Ascending aorta (tissue), 2 donors: ENCODE measurements at regions not wholly inside any gene's neighbourhood (a gene's known extent, or its start where the extent isn't known, plus 50 kb on each side); places are given as distances from the start of the nearest gene placed in this dataset.

Experiments
- DNase-seq, 2 donors: peaks; one replicate each; pipeline ENCODE4 v3.0.0-alpha.2; 2019; ENCODE audit warnings: low spot score in 2 of 2
- H3K27ac ChIP-seq, 2 donors: fragments of 200-600 bp; sonication (generic); one replicate each; pipeline ENCODE4 v1.5.1; 2016 to 2017; ENCODE audit warnings: mild to moderate bottlenecking in 1 of 2
- H3K27me3 ChIP-seq: fragments of 200-600 bp; sonication (generic); one replicate; pipeline ENCODE4 v1.5.1; 2017
- H3K36me3 ChIP-seq, 2 donors: fragments of 200-600 bp; sonication (generic); one replicate each; pipeline ENCODE4 v1.5.1; 2016
- H3K4me1 ChIP-seq, 2 donors: fragments of 200-600 bp; sonication (generic); one replicate each; pipeline ENCODE4 v1.5.1; 2016 to 2017; ENCODE audit warnings: mild to moderate bottlenecking in 1 of 2
- H3K4me3 ChIP-seq, 2 donors: fragments of 200-600 bp; sonication (generic); one replicate each; pipeline ENCODE4 v1.5.1; 2016 to 2017; ENCODE audit warnings: mild to moderate bottlenecking in 1 of 2
- H3K9me3 ChIP-seq, 2 donors: fragments of 200-600 bp; sonication (generic); one replicate each; pipeline ENCODE4 v1.5.1; 2016
- CTCF ChIP-seq, 3 experiments: fragments of 200-600 bp in 2 of 3; fragments of 450-650 bp in 1 of 3; sonication (generic) in 2 of 3; IDR thresholded peaks; one replicate each; pipeline ENCODE4 v1.5.1; 2016 to 2019; ENCODE audit warnings: antibody characterized with exemption in 3 of 3, mild to moderate bottlenecking in 1 of 3, moderate library complexity in 1 of 3
- intact Hi-C: fragments of 100-400 bp; cut with DNase I; formaldehyde crosslinking; loops from one replicate; pipeline ENCODE4 v1.15.1; 2023

GRCh38 chr5:121108725-121109124 lies 644.6 kb downstream of the PRR16 start:
- H3K9me3 ChIP-seq, result no peaks in the 10 kb centered on the region
- intact Hi-C loops, result no loop called here
- no peak for DNase-seq
- TF ChIP-seq CTCF (IDR thresholded peaks at IDR 0.05), result no peak
- H3K4me1 ChIP-seq, result no peaks in the 10 kb centered on the region
- no peak overlapping the region for H3K27ac ChIP-seq
- H3K27me3 ChIP-seq, result no peaks in the 10 kb centered on the region
- H3K4me3 ChIP-seq, result no peak overlapping the region
- no peaks in the 10 kb centered on the region for H3K36me3 ChIP-seq

DNA sequence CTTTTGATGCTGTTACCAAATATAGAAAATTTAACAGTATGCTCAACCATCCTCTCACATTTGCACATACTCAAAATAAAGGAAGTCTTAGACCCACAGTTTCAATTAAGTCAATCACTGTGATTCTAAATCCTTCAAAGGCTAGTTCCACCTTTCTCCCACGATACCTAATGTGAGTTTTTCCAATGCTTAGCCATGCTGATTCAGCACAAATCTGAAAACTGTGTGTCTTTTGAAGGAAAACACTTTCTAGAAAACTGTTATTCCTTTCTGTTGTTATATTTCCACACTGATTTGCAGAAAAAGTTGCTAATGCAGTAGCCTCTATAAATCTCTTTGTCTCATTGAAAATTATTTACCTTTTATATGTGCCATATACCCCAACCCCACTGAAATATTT lies 645.7 kb downstream of the PRR16 start:
- Histone ChIP-seq H3K4me1 (no peaks in the 10 kb centered on the region), H3K36me3 (no peaks in the 10 kb centered on the region), H3K9me3 (no peaks in the 10 kb centered on the region), H3K27me3 (no peaks in the 10 kb centered on the region), H3K4me3 (no peak overlapping the region), H3K27ac (no peak overlapping the region)
- intact Hi-C loops, result no loop called here
- no peak for DNase-seq
- no peak for TF ChIP-seq CTCF (IDR thresholded peaks at IDR 0.05)

DNA sequence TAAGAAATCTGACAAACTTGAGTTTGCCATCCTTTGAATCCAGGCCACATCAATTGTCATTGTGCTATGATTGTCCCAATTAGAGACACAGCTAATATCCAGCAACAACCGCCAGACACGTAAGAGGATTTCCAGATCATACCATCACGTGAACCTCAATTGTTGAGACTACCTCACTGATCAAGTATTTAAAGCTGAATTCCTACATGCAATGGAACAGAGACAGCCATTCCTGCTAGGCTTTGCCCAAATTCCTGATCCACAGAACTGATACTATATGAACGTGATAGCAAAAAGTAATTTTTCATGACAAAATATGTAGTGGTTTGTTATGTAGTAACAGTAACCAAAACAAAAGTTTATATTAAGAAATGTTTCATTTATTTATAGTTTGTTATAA lies 657.7 kb downstream of the PRR16 start:
- DNase-seq, result no peak
- Histone ChIP-seq H3K4me1 (no peaks in the 10 kb centered on the region), H3K9me3 (no peaks in the 10 kb centered on the region), H3K27me3 (no peaks in the 10 kb centered on the region), H3K27ac (no peak overlapping the region), H3K36me3 (no peaks in the 10 kb centered on the region), H3K4me3 (no peak overlapping the region)
- intact Hi-C loops, result no loop called here
- TF ChIP-seq CTCF (IDR thresholded peaks at IDR 0.05), result no peak

DNA sequence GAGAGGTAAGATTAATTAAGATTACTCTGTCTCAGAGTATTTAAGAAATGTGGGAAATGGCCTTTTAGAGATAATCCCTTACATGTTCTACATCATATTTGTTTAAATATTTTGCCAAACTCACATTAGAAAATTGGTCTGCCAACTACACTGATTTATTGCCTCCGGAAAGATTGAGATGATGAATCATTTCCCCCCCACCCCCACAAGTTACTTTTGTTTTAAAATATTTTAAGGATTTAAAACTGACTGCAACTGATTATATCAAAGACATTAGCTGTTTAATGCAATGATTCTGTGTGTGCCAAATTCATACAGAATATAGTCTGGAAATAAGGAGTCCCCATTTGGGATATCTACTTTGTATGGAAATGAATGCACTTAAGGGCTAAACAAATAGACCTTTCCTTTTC lies 674.4 kb downstream of the PRR16 start:
- no peak for TF ChIP-seq CTCF (IDR thresholded peaks at IDR 0.05)
- DNase-seq, result no peak
- Histone ChIP-seq H3K4me1 (no peaks in the 10 kb centered on the region), H3K36me3 (no peaks in the 10 kb centered on the region), H3K27me3 (no peaks in the 10 kb centered on the region), H3K4me3 (no peak overlapping the region), H3K9me3 (no peaks in the 10 kb centered on the region), H3K27ac (no peak overlapping the region)
- intact Hi-C loops, result no loop called here

GRCh38 chr5:121138952-121139351 lies 674.9 kb downstream of the PRR16 start:
- no peaks in the 10 kb centered on the region for H3K36me3 ChIP-seq
- H3K4me1 ChIP-seq, result no peaks in the 10 kb centered on the region
- H3K27ac ChIP-seq, result no peak overlapping the region
- no peaks in the 10 kb centered on the region for H3K9me3 ChIP-seq
- H3K27me3 ChIP-seq, result no peaks in the 10 kb centered on the region
- intact Hi-C loops, result no loop called here
- no peak overlapping the region for H3K4me3 ChIP-seq
- no peak for TF ChIP-seq CTCF (IDR thresholded peaks at IDR 0.05)
- DNase-seq, result no peak

GRCh38 chr5:121144764-121145163 lies 680.7 kb downstream of the PRR16 start:
- intact Hi-C loops, result no loop called here
- Histone ChIP-seq H3K9me3 (no peaks in the 10 kb centered on the region), H3K4me3 (no peak overlapping the region), H3K36me3 (no peaks in the 10 kb centered on the region), H3K27ac (no peak overlapping the region), H3K4me1 (no peaks in the 10 kb centered on the region), H3K27me3 (no peaks in the 10 kb centered on the region)
- DNase-seq, result no peak
- no peak for TF ChIP-seq CTCF (IDR thresholded peaks at IDR 0.05)
